Spleen (tissue), 11 donors: ENCODE measurements at regions not wholly inside any gene's neighbourhood (a gene's known extent, or its start where the extent isn't known, plus 50 kb on each side); places are given as distances from the start of the nearest gene placed in this dataset.

Source experiments
- DNase-seq: peaks from one replicate; pipeline ENCODE4 v3.0.0-alpha.2; 2020
- H3K27ac ChIP-seq, 8 donors: fragments of 200-600 bp; sonication (generic) in 7 of 8; 1 replicate in 4 of 8; 2 replicates in 4 of 8; pipeline versions ENCODE4 v1.5.0 to v1.8.0; 2016 to 2021; ENCODE audit warnings: inconsistent platforms in 4 of 8, mild to moderate bottlenecking in 4 of 8, moderate library complexity in 1 of 8
- H3K27me3 ChIP-seq, 7 donors: fragments of 200-600 bp; sonication (generic) in 6 of 7; replicated peaks in 1 of 7; 1 replicate in 4 of 7; 2 replicates in 3 of 7; pipeline versions ENCODE4 v1.5.0 to v1.8.0; 2016 to 2021; ENCODE audit warnings: inconsistent platforms in 3 of 7, mild to moderate bottlenecking in 1 of 7
- H3K36me3 ChIP-seq, 6 donors: fragments of 200-600 bp; sonication (generic) in 5 of 6; 1 replicate in 4 of 6; 2 replicates in 2 of 6; pipeline versions ENCODE4 v1.5.0 to v1.8.0; 2016 to 2021; ENCODE audit warnings: inconsistent platforms in 2 of 6
- H3K4me1 ChIP-seq, 6 donors: fragments of 200-600 bp; sonication (generic) in 5 of 6; 1 replicate in 3 of 6; 2 replicates in 3 of 6; pipeline versions ENCODE4 v1.5.0 to v1.8.0; 2016 to 2021; ENCODE audit warnings: inconsistent platforms in 3 of 6
- H3K4me3 ChIP-seq, 8 donors: fragments of 200-600 bp; sonication (generic) in 7 of 8; 1 replicate in 4 of 8; 2 replicates in 4 of 8; pipeline versions ENCODE4 v1.5.0 to v1.8.0; 2016 to 2021; ENCODE audit warnings: inconsistent platforms in 4 of 8, mild to moderate bottlenecking in 4 of 8, moderate library complexity in 2 of 8
- H3K9me3 ChIP-seq, 8 donors: fragments of 200-600 bp; sonication (generic) in 7 of 8; 1 replicate in 4 of 8; 2 replicates in 4 of 8; pipeline versions ENCODE4 v1.5.0 to v1.8.0; 2016 to 2021; ENCODE audit warnings: inconsistent platforms in 4 of 8
- POLR2A ChIP-seq, 3 donors: fragments of 450-650 bp; IDR thresholded peaks; one replicate each; pipeline ENCODE4 v1.5.1; 2017; ENCODE audit warnings: antibody characterized with exemption in 3 of 3, mild to moderate bottlenecking in 1 of 3
- POLR2AphosphoS5 ChIP-seq, 3 donors: sonication (generic); formaldehyde crosslinking; IDR thresholded peaks; one replicate each; pipeline ENCODE4 v1.5.1; 2017; ENCODE audit warnings: antibody characterized with exemption in 3 of 3
- WGBS, 5 donors: extraction: QIAGEN DNeasy Blood & Tissue Kit in 3 of 5; methylation state at CpG; one replicate each; pipeline versions ENCODE4 v1.1.5 to v1.1.7; 2013 to 2018; 5-methylcytosine and 5-hydroxymethylcytosine counted together
- intact Hi-C: fragments of 100-400 bp; cut with DNase I; formaldehyde crosslinking; loops from one replicate; pipeline ENCODE4 v1.15.0; 2023; ENCODE audit warnings: low total_unique reads
- TF ChIP-seq, protein P1 (sequence below), 11 experiments: fragments of 200-600 bp in 7 of 11; fragments of 450-650 bp in 4 of 11; sonication (generic) in 4 of 11; IDR thresholded peaks in 8 of 11; conservative IDR thresholded peaks in 3 of 11; 1 replicate in 7 of 11; 2 replicates in 4 of 11; pipeline versions ENCODE4 v1.4.0 to v1.8.0; 2016 to 2021; ENCODE audit warnings: antibody characterized with exemption in 11 of 11, inconsistent platforms in 4 of 11, mild to moderate bottlenecking in 1 of 11
- donor health status: healthy with polysubstance abuse.
- donor health status: DM: no; HTN: no; CAD: no; lungs with moderate emphysema.
- donor health status: DM: no; HTN: no; CAD: no.
- donor health status: Bipolar disorder and iron deficiency.
- donor health status: healthy.
- donor health status: DM: no; HTN: no; CAD: no.
- donor health status: DM: yes; HTN: yes; CAD: no.

DNA sequence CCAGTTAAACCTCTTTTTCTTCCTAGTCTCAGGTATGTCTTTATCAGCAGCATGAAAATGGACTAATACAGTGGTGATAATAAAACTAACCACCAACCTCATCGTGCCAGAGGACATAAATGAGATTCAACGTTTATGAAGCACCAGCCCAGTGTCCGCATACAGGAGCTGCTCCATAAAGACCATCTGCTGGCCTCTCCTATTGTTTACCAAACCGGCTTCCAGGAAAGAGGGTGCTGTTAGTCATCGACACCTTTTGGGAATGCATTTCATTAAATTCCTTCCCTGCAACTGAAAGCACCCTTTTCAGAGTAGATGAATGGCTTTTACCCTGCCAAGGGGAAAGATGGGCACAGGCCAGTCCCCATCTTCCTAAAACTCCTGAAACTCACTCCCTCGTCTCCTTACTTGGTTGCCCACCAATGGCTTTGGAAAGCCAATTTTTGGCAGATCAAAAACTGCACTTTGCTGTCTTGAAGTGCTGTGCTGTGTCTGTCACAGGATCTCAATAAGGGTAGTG, 122.1 kb downstream of the AQP9 start:
- intact Hi-C loops = no loop called here
- H3K4me1 ChIP-seq = peaks cover 0 to 6% (median 0%) of the 10 kb centered on the region in 6 donors
- H3K36me3 ChIP-seq = no peaks in the 10 kb centered on the region
- DNase-seq = no peak
- H3K9me3 ChIP-seq = peaks cover 0 to under 1% (median 0%) of the 10 kb centered on the region in 8 donors
- no peak overlapping the region for H3K27ac ChIP-seq
- WGBS, 5 donors = 59 to 92% (median 88%) methylated on average over 6 of the region's 6 CpGs
- H3K4me3 ChIP-seq = no peak overlapping the region
- TF ChIP-seq POLR2AphosphoS5 (IDR thresholded peaks at IDR 0.05) = no peak
- TF ChIP-seq POLR2A (IDR thresholded peaks at IDR 0.05) = no peak
- TF ChIP-seq, protein P1, sequence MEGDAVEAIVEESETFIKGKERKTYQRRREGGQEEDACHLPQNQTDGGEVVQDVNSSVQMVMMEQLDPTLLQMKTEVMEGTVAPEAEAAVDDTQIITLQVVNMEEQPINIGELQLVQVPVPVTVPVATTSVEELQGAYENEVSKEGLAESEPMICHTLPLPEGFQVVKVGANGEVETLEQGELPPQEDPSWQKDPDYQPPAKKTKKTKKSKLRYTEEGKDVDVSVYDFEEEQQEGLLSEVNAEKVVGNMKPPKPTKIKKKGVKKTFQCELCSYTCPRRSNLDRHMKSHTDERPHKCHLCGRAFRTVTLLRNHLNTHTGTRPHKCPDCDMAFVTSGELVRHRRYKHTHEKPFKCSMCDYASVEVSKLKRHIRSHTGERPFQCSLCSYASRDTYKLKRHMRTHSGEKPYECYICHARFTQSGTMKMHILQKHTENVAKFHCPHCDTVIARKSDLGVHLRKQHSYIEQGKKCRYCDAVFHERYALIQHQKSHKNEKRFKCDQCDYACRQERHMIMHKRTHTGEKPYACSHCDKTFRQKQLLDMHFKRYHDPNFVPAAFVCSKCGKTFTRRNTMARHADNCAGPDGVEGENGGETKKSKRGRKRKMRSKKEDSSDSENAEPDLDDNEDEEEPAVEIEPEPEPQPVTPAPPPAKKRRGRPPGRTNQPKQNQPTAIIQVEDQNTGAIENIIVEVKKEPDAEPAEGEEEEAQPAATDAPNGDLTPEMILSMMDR (IDR thresholded peaks at IDR 0.05 in 8 of 11, conservative IDR thresholded peaks at IDR 0.05 in 3 of 11) = no peak
- no peaks in the 10 kb centered on the region for H3K27me3 ChIP-seq

DNA sequence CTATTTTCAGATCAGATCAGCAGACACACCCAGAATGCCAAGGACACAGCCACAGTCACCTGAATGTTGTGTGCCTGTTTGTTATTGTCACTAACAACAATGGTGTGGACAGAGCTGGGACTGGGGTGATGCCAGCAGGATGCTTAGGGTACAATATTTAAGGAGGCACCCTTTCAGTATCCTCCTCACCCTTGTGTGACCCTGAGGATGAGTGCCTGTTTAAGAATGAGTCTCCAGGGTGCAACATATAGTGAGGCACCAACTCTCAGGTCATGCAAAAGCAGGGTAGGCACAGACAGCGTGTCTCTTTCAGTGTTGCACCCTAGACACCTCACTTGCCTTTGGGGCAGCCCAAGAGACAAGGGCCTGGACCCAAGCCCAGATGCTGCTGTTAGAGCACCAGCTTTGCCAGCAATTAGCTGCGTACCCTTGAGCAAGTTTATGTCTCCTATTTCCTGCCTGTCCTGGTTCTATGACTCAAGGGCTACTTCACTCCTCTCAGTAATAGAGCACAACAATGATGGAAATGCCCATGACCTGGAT, 122.6 kb downstream of the AQP9 start:
- Histone ChIP-seq H3K4me1 (peaks cover 0 to 6% (median 0%) of the 10 kb centered on the region in 6 donors), H3K4me3 (no peak overlapping the region), H3K27ac (no peak overlapping the region), H3K36me3 (no peaks in the 10 kb centered on the region), H3K9me3 (no peaks in the 10 kb centered on the region), H3K27me3 (no peaks in the 10 kb centered on the region)
- no peak for DNase-seq
- intact Hi-C loops = no loop called here
- TF ChIP-seq POLR2AphosphoS5 (IDR thresholded peaks at IDR 0.05) = no peak
- TF ChIP-seq, protein P1 (IDR thresholded peaks at IDR 0.05 in 8 of 11, conservative IDR thresholded peaks at IDR 0.05 in 3 of 11) = no peak
- TF ChIP-seq POLR2A (IDR thresholded peaks at IDR 0.05) = no peak
- 68 to 88% (median 79%) methylated on average over 2 of the region's 2 CpGs for WGBS, 5 donors

DNA sequence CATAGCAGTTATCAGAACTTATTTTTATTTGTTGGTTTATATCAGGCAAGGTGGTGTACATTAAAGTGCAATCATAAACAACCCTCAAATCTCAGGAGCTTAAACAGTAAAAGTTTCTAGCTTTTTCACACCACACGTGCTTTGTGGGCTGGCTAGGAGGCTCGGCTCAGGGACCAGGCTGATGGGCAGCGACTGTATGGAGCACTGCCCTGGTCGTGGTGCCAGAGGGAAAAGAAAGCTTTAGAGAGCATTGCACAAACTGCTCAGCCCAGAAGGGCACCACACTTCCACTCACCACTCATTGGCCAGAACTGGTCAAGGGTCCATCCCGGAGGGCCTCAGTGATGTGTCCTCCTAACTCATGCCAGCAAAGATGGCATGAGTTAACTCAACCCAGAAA, 123.2 kb downstream of the AQP9 start:
- intact Hi-C loops = no loop called here
- Histone ChIP-seq H3K27ac (no peak overlapping the region), H3K9me3 (no peaks in the 10 kb centered on the region), H3K4me1 (peaks cover 0 to 6% (median 0%) of the 10 kb centered on the region in 6 donors), H3K4me3 (no peak overlapping the region), H3K27me3 (no peaks in the 10 kb centered on the region), H3K36me3 (no peaks in the 10 kb centered on the region)
- TF ChIP-seq, protein P1 (IDR thresholded peaks at IDR 0.05 in 8 of 11, conservative IDR thresholded peaks at IDR 0.05 in 3 of 11) = no peak
- TF ChIP-seq POLR2A (IDR thresholded peaks at IDR 0.05) (no peak), POLR2AphosphoS5 (IDR thresholded peaks at IDR 0.05) (no peak)
- WGBS, 5 donors = 82 to 95% (median 91%) methylated on average over 5 of the region's 5 CpGs
- DNase-seq = no peak

DNA sequence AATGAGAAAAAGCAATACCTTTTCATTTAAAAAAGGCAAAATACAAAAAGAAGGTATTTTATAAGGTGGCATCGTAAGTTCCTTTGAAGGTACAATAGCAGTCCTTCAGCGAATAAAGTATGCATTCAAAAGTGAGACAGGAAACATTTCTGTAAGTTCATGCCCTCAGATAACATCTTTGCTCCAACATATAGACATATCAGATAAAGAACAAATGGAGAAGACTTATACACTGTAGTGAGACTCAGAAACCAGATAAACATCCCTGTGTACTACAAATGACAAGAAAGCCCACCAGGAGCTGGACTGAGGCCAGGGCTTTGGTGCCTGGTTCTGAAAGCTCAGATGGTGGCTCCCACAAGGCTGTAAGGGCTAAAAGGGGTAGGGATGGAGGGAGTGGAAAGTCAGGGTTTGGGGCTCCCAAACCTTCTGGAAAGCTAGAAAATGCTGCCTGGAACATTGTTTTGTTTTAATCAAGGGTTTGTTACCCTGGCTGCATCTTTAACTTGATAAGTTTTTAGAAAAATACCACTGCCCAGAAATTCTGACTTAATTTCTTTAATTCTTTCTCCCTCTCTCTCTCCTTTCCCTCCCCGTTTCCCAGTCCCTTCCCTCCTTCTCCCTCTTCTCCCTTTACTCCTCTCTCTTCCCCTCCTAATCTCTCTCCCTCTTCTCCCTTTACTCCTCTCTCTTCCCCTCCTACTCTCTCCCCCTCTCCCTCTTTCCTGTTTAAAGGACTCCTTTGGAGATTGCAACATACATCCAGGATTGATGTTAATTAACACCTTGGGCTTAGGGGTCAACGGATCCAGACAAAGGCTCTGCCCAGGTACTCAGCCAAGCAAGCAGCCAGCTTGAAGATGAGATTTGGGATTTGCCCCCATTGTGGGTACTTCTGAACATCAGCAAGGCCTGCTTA, 126.1 kb downstream of the AQP9 start:
- no peak for DNase-seq
- Histone ChIP-seq H3K36me3 (no peaks in the 10 kb centered on the region), H3K4me1 (peaks cover 0 to 6% (median 0%) of the 10 kb centered on the region in 6 donors), H3K27me3 (no peaks in the 10 kb centered on the region), H3K9me3 (no peaks in the 10 kb centered on the region), H3K27ac (no peak overlapping the region), H3K4me3 (no peak overlapping the region)
- TF ChIP-seq, protein P1 (IDR thresholded peaks at IDR 0.05 in 8 of 11, conservative IDR thresholded peaks at IDR 0.05 in 3 of 11) = no peak
- TF ChIP-seq POLR2AphosphoS5 (IDR thresholded peaks at IDR 0.05) (no peak), POLR2A (IDR thresholded peaks at IDR 0.05) (no peak)
- 69 to 79% (median 79%) methylated on average over 4 of the region's 4 CpGs for WGBS, 5 donors
- intact Hi-C loops = no loop called here
